GM19438 (cell line): ENCODE measurements at regions not wholly inside any gene's neighbourhood (a gene's known extent, or its start where the extent isn't known, plus 50 kb on each side); places are given as distances from the start of the nearest gene placed in this dataset.

Source experiments
- ATAC-seq: cut with Tn5 transposase; IDR thresholded peaks from one replicate; pipeline ENCODE4 v1.9.1; 2021; ENCODE audit warnings: low read depth; ENCODE audit not compliant: unreplicated experiment

DNA sequence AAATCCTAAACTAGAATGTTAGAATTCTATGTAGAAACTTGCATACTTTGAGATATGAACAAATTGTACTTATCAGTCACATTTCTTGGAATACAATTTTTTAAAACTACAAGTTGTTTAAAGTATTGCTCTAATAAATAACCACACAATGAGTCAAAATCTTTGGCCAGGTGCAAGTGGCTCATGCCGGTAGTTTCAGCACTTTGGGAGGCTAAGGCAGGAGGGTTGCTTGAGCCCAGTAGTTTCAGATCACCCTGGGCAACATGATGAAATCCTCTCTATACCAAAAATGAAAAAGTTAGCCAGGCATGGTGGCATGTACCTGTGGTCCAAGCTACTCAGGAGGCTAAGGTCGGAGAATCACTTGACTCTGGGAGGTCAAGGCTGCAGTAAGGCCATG lies 257.8 kb downstream of the COX7C start:
- ATAC-seq = no peak

DNA sequence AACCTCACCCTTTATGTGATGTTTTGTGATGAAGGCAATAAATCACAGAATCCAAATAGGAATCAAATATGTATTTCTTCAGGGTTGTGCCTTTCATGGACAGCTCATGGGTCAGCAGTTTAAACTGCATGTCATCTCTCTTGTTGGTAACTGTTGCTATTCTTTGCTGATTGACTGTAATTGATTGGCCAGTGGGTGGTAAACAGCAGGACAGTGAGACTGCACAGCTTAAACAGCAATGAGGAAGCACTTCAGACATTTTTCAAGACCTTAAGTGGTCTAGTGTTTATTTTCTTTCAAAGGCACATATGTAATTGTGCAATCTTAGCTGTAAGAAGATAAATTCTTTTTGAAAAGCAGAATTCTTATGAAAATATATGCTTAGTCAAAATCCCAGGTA lies 260.5 kb downstream of the COX7C start:
- ATAC-seq = no peak

DNA sequence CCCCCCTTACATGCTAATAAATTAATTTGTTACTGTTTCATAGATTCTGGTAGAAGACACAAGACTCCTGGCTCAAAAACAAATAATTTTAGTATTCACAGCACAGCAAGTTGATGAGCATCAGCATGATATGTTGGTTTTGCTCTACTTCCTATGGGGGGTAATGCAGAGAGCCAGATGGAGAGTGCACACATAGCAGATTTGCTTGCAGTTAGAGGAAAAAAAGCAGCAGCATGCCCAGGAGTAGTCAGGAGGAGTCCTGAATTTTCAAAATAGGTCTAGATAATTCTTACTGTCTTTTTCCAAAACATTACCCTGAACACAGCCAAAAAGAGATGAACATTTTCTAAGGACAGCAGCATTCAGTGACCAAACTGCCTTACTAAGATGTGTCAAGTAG lies 261.3 kb downstream of the COX7C start:
- no peak for ATAC-seq

DNA sequence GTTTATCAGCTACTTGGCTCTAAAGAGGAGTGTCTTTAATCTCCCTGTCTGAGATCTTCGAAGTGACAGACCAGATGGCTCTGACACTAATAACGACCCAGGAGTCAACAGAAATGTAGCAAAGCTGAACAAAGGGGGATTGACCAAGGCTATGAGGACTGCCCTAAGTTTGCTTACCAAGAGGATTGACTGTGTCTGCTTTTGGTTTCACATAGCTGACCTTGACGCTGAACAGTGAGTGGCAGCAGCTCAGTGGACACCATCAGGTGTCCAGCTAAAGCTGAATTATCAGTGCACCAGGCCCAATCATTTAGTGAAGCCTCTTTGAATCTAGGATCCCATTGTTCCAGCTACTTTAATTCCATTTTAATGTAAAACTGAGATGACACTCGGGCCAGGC lies 262.6 kb downstream of the COX7C start:
- ATAC-seq = no peak

DNA sequence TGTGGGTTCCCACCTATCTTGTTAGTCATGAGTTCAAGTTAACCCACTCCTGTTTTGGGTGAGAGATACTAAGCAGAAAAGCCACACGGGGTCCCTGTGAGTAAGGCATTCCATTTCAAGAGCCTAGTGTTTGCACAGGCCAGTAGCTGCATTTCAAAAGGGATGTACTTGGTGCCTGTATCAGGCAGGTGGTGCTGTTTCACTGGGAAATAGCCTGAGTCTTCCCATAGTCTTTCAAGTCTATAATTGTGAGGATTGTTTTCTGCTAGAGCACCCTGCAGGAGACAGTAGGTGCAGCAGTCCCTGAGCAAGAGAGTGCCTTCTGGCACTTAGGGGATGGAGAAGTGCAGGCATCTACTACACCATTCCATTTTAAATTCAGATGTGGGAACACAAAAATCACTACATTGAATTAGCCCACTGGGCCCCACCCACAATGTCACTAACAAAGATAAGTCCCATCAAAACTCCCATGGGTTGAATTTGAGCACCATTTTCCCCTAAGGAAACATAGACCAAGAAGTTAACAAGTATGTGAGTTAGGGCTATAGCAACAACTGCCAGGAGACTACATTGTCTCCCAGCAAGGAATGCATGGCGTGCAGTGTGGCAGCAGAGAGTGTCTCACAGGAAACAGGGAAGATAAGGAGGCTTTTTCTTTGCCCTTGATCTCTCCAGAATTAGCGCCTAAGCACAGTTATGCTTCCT lies 263.2 kb downstream of the COX7C start:
- ATAC-seq = peak; percentile 93

DNA sequence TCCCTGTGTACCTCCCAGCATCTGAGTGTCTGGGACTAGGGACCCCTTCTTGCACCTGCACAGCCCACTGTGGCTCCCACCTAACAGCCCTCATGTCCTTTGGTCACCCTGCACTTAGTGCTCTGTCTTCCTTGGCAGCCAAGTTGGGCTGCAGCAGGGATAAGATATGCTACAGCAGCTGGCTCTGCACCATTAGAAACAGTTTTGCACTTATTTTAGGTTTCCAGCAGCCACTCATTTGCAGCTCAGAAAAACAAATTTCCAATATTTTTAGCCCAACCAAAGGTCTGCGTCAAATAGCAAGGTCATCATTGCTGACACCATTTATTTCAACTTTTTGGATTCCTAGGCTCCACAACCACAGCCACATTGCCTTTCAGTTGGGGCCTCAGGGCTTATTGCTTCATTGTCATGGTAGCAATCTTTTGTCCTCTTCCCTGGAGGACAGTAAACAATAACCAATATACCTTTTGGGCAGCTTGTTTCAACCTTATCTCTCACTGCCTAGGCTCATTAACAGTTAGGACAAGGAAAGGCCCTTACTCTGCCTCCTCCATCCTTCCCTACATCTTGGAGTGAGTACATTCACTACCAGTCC lies 263.9 kb downstream of the COX7C start:
- ATAC-seq = no peak

DNA sequence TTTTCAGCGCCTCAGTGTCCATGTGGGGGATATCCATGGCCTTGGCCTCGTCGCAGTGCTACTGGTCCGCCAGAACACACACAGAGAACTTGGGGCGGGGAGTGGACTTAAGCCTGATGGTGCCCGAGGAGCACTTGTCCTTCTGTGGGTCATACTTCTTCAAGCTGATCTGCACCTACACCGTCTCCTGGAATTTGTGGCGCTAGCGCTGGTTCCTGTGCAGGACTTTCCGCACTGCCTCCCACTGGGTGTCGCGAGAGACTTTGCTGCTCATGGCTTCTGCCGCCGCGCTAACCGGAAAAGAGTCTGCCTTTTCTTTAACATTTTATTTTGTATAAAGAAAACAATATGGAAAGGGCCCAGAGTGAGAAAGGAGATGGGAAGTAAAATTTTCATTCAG lies 266.9 kb downstream of the COX7C start:
- ATAC-seq = no peak

DNA sequence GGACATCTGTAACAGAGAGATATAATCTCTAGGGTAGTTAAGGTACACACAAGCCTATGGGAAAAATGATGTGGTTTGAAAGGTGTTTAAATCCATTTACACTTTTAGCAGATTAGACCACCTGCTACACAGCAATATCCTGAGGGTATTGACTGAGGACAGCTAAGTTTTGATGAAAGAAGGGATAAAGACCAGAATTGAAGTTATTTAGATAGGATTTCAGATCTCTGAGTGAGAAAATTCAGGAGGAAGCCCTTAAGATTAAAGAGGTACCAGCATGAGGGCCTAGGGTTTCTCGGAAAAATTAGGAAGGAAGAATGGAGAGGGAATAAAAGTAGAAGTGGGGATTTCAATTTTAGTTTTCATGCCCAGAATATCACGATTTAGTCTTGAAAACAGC lies 267.3 kb downstream of the COX7C start:
- ATAC-seq = no peak

DNA sequence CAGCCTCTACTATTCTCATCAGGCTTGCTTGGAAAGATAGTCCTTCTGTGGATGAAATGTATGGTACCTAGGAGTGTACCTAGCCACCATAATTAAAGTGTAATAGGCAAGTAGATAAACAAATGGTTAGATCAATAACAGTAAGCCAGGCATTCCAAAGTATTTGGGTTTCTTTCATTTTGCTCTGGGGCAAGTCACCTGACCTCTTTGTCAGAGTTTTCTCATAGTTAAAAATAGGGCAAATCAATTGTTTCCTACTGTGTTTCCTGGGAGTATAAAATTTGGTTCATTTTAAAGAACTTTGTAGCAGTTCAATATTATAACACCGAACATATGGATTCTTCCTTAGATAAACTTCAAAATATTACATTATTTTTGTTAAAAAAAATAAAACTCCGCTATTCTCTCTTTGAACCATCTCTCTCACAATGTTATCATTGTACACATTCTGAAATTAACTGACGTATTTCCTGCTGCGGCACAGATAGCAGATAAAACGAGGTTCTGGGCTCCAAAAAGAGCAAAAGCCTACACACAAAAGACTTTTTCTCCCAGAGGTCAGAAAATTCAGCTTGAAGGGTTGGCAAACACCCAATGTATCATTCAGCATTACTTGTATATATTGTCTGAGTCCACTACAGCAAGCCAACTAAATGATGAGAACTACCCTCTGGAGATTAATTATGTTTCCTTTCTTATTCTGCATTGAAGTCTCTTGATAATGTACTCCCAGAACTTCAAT lies 267.9 kb downstream of the COX7C start:
- no peak for ATAC-seq

DNA sequence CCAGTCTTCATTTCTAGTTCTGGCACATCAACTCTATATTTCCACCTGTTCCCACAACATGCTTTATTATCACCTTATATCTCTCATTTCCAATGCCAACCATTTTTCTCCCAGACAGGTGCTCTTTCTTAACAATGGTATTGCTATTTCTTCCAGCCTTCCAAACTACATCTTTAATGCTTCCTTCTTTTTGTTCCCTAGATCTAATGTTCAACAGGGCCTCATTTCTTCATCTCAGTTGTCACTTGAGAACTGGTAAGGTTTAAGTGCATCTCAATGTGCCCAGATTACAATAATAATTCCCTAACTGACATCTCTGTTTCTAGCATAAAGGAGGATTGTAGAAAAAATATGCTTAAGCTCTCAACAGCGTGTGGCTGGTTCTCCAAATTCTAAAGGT lies 272.6 kb downstream of the COX7C start:
- no peak for ATAC-seq

DNA sequence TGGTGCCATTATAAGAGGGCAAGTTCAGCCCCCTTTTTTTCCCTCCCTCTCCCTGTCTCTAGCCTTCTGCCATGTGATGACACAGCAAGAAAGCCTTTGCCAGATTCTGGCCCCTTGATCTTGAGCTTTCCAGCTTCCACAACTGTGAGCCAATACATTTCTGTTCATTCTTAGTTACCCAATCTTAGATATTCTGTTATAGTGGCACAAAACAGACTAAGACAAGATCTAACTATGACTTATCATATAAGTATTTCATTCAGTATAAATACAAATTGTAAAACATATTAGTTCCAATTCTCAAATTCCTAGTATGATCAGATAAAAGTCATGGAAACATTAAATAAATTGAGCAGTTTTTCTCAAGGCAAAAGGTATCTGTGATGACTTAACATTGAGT lies 276.3 kb downstream of the COX7C start:
- no peak for ATAC-seq

DNA sequence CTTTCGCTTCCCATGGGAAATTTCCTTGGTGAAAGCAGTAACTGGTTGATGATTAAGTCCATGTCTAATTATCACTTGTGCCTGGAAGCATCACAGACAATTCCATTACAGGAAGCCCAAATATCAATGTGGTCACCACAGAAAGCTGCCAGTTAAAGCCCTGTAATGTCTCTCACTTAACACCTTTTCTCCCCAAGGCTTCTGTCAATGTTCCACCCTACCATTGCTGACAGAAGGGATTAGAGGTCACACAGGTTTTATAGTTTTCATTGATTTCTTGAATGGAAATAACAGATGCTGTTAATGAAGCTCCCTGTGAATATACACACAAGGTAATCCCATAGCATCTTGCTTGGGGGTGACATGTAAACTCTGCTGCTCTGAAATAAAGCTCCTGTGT lies 279.2 kb downstream of the COX7C start:
- ATAC-seq = no peak

DNA sequence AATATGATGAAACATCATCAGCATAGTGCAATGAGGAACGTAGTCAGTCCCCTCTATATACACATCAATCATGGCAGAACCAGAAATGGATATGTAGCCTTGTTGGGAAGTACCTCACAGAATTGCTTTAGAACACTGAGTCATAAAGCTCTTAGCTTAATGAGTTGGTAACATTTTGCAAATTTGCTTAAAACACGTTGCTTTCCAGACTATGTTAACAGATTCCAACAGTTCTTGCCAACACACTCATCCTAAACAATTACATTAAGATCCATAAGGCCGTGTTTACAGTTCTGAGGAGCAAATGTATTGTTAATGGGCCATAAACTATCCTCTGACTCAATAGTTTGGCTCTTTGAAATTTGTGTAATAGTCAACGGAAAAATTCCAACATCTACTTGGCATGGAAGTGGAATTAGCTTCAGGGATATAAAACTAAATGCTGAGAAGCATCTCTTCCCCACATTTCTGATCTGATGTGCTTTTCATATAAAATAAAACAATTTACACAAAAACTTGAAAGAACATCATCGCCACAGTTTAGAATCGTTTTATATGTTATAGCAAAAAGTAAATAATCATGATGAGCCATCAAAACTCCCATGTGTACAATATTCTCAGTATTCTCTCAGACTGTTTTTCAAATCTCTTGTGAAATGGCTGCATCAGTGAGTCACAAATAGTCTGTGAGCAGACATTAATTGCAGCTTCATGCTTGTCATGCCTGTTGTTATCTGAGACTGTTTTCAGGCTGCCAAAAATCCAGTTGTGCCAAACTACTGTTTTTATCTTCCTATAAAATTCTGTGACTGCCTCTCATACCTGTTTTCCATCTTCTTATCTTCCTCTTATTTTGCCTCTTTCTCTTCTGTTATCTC lies 291.9 kb downstream of the COX7C start:
- no peak for ATAC-seq

DNA sequence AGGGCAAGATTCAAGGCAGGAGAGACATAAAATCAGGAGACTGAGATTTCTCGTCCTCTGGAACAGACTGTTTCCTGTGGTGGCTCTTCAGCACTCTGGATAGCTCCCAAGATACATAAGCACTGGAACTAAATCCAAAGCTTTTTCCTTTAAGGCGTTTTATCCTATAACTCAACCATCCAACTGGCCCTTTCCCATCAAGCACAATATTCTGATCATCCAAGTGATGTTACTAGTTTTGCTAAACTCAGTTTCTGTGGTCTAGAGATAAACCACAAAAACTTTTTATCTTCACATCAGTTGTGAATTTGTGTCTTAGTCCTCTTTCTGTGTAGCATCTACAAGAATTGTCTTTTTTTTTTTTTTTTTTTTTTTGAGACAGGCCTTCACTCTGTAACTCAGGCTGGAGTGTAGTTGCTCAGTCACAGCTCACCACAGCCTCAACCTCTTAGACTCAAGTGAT lies 299.4 kb downstream of the COX7C start:
- ATAC-seq = no peak

DNA sequence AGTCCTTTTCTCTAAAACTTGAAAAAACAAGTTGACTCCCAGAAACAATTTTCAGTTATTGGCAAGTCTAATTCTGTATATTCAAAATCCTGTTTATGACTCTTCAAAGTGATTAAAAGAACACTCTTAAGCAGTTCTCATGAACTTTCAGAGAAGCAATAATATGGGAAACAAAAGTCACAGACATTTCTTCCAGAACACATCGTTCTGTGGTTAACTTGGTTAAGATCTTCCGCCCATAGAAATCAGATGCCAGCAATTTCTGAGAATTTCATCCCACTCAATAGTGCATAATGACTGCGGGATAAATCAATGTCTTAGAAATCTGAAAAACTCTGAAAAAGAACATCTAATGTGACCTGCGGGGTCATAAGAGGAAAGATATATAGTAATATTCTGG lies 300.5 kb downstream of the COX7C start:
- no peak for ATAC-seq

DNA sequence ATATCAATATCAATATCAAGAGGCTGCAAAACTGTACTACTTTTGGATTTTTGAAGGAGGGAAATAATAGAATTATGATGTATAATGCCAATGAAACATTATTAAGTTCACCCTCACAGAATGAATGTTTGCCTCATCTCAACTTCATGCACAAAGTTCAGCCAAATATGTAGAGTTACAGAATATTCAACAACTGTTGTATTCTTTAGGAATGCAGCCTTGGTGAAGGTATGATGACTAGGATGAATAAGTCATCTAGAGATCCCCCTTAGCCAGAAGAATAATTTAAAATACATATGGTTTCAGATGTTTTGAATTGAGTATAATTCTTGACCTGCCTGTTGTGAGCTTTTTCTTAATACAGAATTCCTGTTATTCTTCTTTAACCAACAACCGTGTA lies 308.3 kb downstream of the COX7C start:
- no peak for ATAC-seq

DNA sequence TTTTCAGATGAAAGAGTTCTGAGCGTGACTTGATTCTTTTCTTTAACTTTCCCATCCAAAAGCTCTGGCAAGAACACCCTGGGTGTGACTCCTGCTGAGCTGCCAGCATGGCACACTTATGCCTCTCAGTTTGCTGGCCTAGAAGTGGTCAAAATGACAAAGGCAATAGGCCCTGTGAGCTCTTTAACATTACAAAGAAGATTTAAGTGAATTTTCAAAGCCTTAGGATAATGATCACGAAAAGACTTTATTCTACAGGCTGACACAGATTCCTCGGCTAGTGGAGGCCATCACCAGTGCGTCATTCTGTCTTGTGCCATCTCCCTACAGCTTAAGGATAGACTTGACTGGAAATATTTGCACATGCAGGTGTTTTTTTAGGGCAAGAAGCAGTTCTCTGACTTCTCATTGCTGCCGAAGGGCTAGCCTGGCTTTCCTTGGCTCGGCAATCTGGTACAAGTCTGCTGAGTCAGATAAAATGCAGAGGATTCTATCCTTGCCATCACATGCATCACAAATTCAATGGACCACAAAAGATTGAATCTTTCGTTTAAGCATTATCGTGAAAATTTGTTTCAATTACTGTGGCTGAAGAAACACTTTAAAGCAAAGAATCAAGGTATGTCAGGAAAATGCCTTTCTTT lies 311.5 kb downstream of the COX7C start:
- ATAC-seq = no peak

DNA sequence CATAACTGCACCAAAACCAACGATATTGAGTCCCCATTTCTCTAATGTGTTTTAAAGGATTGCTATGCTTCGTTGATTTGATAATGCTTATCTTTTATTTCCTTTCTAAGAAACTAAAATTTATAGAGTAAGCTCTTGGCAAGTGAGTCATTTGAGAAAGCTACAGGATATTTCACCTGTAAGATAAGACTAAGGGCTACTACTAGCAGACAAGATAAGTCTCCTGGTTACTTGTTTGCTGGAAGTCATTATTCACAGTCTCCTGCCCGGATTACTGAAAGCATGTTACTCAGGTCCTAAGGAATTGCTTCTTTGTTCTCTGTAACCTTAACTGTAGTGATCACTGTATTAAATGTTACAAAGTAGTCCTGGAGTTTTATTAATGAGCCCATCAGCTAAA lies 315.9 kb upstream of the RASA1 start:
- ATAC-seq = no peak

DNA sequence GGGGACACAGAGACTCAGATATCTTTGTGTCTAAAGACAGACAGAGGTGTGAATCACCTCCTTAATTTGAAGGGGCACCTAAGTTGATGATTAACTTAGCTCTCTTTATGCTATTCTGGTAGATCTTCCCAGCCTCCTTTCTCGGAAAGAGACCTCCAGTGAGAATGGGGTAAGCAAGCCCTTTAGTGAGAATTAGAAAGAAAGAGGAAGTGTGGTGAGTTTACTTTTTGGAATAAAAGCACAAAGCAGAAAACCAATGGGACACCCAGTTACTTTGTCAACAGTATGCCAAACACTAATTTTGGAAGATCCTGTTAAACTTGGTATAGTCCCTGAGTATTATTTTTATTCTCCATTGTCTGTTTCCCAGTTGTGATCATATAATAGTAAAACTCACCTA lies 302.8 kb upstream of the RASA1 start:
- ATAC-seq = no peak

DNA sequence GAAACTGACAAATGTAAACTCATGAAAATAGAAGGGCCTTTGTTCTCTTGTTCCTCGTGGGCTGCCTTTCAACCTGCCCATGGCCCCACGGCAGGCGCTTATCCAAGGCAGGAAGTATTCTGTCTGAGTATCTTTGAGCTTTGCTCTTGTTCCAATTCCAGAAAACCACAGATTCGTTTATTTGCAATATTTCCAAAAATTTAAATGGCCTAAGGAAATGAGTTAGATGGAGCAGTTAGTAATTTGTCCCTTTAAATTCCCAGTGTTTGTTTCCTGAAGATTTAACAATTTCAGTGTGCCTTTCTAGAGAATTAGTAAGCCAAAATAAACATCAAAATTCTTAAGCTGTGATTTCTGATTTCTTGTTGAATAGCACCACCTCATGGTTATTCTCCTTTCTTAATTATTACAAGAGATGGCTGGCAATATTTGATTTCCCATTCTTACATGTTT lies 299.4 kb upstream of the RASA1 start:
- no peak for ATAC-seq
